Adrenal gland (tissue), 5 donors: ENCODE measurements at regions not wholly inside any gene's neighbourhood (a gene's known extent, or its start where the extent isn't known, plus 50 kb on each side); places are given as distances from the start of the nearest gene placed in this dataset.

Experiments used
- CTCF ChIP-seq, 6 experiments: fragments of 450-650 bp in 4 of 6; fragments of 200-600 bp in 2 of 6; sonication (generic) in 1 of 6; IDR thresholded peaks; 1 replicate in 5 of 6; 2 replicates in 1 of 6; pipeline versions ENCODE4 v1.5.1 to v1.8.0; 2016 to 2021; ENCODE audit warnings: antibody characterized with exemption in 6 of 6, mild to moderate bottlenecking in 2 of 6, moderate library complexity in 1 of 6
- POLR2A ChIP-seq, 2 donors: fragments of 450-650 bp; IDR thresholded peaks; one replicate each; pipeline ENCODE4 v1.6.1; 2017; ENCODE audit warnings: antibody characterized with exemption in 2 of 2, mild to moderate bottlenecking in 2 of 2, moderate library complexity in 1 of 2
- donor health status: DM: no; HTN: no; CAD: no.

GRCh38 chr6:95357380-95358020 lies 219.8 kb upstream of the MANEA start:
- TF ChIP-seq CTCF (IDR thresholded peaks at IDR 0.05) (no peak), POLR2A (IDR thresholded peaks at IDR 0.05) (no peak)
